ENCODE measurements at regions not wholly inside any gene's neighbourhood (a gene's known extent, or its start where the extent isn't known, plus 50 kb on each side); places are given as distances from the start of the nearest gene placed in this dataset.

DNA sequence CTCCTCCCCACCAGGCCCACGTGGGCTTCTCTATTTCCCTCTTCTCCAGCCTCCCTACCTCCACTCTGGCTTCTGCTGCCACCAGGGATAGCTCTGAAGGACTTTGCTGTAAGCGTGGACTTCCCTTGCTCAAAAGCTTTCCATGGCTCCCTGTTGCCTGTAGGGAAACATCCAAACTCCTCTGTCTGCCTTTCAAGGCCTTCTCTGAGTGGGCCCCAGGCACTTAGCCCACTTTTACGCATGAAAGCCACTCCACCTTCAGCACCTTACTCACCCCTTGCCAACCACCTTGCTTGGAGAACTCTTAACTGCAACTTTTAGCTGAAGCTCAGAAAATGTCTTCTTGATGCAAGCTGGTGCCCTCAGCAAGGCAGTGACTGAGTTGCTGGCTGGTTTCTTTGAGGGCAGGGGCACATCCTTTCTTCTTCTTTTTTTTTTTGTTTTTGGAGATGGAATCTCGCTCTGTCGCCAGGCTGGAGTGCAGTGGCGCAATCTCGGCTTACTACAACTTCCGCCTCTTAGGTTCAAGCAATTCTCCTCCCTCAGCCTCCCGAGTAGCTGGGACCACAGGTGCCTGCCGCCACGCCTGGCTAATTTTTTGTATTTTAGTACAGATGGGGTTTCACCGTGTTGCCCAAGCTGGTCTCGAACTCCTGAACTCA lies 52.0 kb upstream of the DLX4 start:
- Histone ChIP-seq H3K27me3 (ENCODE audit: control insufficient read depth in 2 of 2, insufficient read depth in 2 of 2, low read length in 2 of 2) (peaks cover 22 to 29% of the 10 kb centered on the region in 2 donors), H3K9me3 (ENCODE audit: control insufficient read depth in 2 of 2, low read length in 2 of 2) (no peaks in the 10 kb centered on the region), H3K36me3 (ENCODE audit: control insufficient read depth in 2 of 2, insufficient read depth in 2 of 2, low read length in 2 of 2) (no peaks in the 10 kb centered on the region), H3K4me1 (ENCODE audit: control insufficient read depth in 2 of 2, insufficient read depth in 2 of 2, low read length in 2 of 2) (no peaks in the 10 kb centered on the region), H3K9ac (ENCODE audit: low read depth in 1 of 2, low read length in 2 of 2) (no peak overlapping the region), H3K4me3 (ENCODE audit: low read length in 2 of 2) (no peak overlapping the region), H3K27ac (ENCODE audit: low read depth in 2 of 2, low read length in 2 of 2) (no peak overlapping the region)

DNA sequence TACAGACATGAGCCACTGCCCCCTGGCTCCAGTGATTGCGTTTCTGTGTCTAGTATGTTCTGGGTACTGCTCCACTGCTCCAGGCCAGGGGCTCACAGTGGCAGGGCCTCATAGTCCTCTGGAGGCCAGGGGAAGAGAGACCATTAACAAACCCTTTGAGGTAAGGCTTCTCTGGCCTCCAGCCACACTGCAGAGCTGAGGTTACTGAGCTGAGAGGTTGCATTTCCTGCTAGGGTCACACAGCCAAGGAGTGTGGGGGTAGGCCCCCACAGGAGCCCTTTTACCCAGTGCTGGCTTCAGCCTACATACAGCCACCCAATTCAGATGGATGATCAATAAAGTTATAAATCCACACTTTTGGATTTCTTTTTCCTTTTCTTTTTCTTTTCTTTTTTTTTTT lies 50.4 kb upstream of the DLX4 start:
- no peaks in the 10 kb centered on the region for H3K9me3 ChIP-seq (ENCODE audit: control insufficient read depth in 2 of 2, low read length in 2 of 2)
- peaks cover 16 to 23% of the 10 kb centered on the region in 2 donors for H3K27me3 ChIP-seq (ENCODE audit: control insufficient read depth in 2 of 2, insufficient read depth in 2 of 2, low read length in 2 of 2)
- H3K36me3 ChIP-seq (ENCODE audit: control insufficient read depth in 2 of 2, insufficient read depth in 2 of 2, low read length in 2 of 2), result no peaks in the 10 kb centered on the region
- no peak overlapping the region for H3K9ac ChIP-seq (ENCODE audit: low read depth in 1 of 2, low read length in 2 of 2)
- H3K4me1 ChIP-seq (ENCODE audit: control insufficient read depth in 2 of 2, insufficient read depth in 2 of 2, low read length in 2 of 2), result no peaks in the 10 kb centered on the region
- no peak overlapping the region for H3K27ac ChIP-seq (ENCODE audit: low read depth in 2 of 2, low read length in 2 of 2)
- H3K4me3 ChIP-seq (ENCODE audit: low read length in 2 of 2), result no peak overlapping the region
